Stimulated activated CD4-positive, alpha-beta T cell treated with anti-CD3 and anti-CD28 coated beads, TNF-alpha, amount 100 ng/mL, for 24 hours (primary cell): ENCODE measurements at regions not wholly inside any gene's neighbourhood (a gene's known extent, or its start where the extent isn't known, plus 50 kb on each side); places are given as distances from the start of the nearest gene placed in this dataset.

Experiments used
- DNase-seq, 3 experiments: peaks; one replicate each; pipeline ENCODE4 v3.0.0-alpha.2; 2020; ENCODE audit warnings: low read depth in 3 of 3

GRCh38 chr11:115931548-115932083 is 427.4 kb upstream of the CADM1 start:
- DNase-seq = no peak

DNA sequence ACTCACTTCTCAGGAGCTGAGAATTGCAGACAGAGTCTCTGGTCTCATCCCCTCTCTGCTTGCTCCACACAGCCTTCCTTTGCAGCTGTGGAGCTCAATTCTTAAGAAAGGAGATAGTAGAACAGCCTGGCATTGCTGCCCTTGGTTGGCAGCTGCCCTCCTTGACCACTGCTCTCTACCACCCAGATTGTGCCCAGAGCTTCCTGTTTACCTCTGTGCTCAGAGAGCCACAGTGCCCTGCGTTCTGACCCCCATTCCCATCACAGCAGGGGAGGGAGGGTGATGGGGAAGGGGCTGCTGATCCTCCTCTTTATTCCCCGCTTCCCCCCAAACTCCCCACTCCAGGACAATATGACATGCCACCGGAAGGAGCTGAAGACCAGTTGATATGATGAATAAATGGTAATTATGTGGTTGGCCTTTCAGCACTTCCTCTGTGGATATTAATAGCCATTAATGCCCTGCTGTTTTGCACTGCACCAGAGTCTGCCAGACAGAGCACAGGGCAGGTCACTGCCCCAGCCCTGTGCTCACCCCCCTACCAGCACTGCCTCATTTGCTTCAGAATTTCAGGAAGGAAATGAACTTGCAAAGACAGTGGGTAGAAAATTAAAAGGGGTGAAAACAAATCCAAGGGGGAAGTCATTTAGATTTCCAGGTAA is 426.8 kb upstream of the CADM1 start:
- no peak for DNase-seq

DNA sequence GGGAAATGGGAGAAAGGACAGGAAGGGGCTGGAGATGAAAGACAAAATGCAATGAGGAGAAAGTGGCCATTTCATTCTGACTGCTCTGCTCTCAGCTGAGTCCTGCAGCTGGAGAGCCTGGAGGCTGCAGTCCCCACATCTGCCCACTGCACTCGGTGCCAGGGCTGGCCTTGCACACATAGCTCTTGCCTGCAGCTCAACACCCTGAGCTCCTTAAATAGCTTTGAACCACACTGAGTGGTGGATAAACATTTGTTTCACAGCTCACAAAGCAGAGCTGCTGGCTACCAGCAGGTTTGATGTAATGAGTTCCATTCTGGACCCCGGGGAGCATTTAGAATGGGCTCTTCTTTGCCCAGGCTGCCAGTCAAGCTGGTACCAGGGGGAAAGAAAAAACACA is 426.1 kb upstream of the CADM1 start:
- DNase-seq = no peak

DNA sequence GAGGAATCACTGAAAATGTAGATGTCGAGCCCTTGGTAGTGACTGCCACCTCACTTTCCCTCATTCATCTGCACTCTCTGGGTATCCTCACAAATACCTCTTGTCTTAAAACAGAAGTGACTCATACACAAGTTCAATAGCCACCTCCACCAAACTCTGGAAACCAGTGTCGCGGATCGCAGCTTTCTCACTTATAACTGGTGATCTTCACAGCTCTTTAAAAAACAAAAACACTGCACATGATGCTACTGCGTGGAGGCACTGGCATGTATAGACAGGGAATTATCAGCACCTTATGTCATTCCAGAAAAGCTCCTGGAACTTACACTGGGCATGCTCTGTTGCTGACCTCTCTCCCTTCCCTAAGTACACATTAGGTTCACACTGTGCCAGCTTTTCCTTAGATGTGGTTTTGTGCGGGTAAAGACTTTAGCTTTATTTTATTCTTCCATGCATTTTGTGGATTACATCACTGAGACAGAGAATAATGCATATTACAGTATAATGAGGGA is 425.5 kb upstream of the CADM1 start:
- DNase-seq = no peak

GRCh38 chr11:115928811-115929210 is 424.6 kb upstream of the CADM1 start:
- no peak for DNase-seq

- DNase-seq = no peak
Observed at GRCh38 chr11:115927823-115928329, 423.7 kb upstream of the CADM1 start.

- no peak for DNase-seq
Observed at GRCh38 chr11:115926601-115927000, 422.4 kb upstream of the CADM1 start.

- no peak for DNase-seq
Observed at GRCh38 chr11:115926138-115926537, 421.9 kb upstream of the CADM1 start.

- no peak for DNase-seq
Observed at GRCh38 chr11:115925568-115926090, 421.4 kb upstream of the CADM1 start.

DNA sequence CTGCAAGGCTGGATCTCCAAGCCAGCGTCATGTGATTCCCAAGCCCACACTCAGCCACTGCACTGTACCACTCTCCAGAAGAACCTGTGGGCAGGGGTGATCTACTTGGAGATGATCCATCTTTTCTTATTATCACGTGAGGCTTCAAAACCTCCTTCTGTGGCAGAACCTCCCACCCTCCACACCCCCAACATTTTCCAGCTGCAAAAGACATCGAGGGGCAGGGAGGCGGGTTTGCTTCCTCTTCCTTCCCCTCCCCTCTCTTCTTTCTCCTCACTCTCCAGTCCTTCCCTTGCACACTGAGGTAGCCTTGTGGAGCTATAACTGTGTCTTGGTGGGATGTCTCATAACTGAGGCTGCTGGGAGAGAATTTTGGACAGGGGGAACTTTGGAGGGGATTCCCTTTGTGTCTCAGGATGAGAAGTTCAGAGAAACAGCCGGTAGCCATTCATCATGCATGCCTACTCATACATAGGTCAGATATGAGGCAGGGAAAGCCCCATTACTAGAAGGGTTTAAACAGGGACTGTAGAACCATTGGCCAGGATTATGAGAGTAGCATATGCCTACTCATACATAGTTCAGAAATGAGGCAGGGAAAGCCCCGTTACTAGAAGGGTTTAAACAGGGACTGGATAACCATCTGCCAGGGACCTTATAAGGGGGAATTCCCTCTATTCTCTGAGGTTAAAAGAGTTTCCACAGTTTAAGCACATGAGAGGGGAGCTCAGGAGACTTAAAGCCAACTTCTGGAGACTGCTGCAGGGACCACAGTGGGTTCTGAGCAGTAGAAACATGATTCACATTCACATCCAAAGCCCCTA is 420.7 kb upstream of the CADM1 start:
- no peak for DNase-seq

GRCh38 chr11:115922876-115923275 is 418.7 kb upstream of the CADM1 start:
- DNase-seq = no peak

DNA sequence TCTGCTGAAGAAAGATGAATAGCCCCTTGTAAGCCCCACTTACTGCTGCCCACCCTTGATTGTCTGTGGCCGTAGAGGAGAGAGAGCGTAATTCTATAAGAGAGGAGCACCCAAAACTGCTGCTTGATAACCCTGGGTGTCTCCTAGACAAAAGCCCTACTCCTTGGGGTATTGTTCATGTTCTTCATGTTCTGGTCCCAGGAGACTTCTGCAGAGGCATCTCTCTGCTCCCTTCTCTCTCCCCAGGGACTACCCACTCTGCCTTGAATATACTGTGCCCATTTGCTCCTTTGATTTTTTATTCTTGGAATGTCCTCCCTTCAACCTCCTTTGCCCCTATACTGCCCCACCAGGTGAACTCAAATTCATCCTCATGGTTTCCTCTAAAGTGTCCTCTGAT is 417.8 kb upstream of the CADM1 start:
- DNase-seq = no peak

- DNase-seq = no peak
Observed at GRCh38 chr11:115921540-115921939, 417.3 kb upstream of the CADM1 start.

GRCh38 chr11:115920841-115921480 is 416.7 kb upstream of the CADM1 start:
- DNase-seq = no peak

DNA sequence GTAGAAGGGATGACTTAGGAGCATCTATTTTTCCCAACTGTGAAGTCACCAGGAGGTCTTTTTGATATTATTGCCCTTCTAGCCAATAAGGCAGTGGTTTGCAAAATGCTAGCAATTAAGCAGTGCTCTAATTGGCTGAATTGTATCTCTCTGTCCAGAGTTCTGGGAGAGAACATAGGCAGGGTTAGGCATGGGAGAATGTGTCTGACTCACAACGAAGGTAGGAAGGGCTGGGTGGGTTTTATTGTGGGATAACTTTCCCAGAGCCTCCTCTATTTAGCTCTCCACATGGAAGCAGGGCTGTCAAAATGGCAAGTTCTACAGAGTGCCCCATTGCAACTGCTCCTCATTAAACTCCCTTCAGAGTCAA is 415.9 kb upstream of the CADM1 start:
- no peak for DNase-seq

- DNase-seq = no peak
Observed at GRCh38 chr11:115919341-115920091, 415.3 kb upstream of the CADM1 start.

GRCh38 chr11:115918576-115918975 is 414.4 kb upstream of the CADM1 start:
- no peak for DNase-seq

- no peak for DNase-seq
Observed at GRCh38 chr11:115916608-115917007, 412.4 kb upstream of the CADM1 start.

DNA sequence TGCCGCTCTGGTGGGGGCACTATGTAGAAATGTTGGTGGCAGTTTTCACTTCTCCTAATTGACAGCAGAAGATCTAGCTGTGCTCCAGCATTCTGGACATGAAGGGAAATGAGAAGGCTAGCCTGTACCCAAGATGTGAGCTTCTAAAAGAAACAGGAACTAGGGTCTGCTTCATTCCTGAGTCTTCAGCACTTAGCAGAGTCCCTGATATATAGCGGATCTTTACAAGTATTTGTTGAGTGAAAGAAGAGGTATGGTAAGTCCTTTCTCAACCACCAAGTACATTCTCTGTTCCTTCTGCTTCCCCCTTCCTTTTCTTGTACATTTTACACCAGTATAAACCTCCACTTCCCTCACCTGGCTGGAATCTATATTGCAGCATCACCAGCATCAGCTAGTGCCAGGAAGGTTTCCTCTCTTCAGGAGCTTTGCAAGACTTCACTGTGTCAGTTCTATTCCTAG is 408.3 kb upstream of the CADM1 start:
- no peak for DNase-seq

GRCh38 chr11:115911613-115912346 is 407.6 kb upstream of the CADM1 start:
- no peak for DNase-seq
